Ovary (tissue), 3 donors: ENCODE measurements at regions not wholly inside any gene's neighbourhood (a gene's known extent, or its start where the extent isn't known, plus 50 kb on each side); places are given as distances from the start of the nearest gene placed in this dataset.

Experiments
- EP300 ChIP-seq: sonication (generic); formaldehyde crosslinking; IDR thresholded peaks from one replicate; pipeline ENCODE4 v1.6.1; 2017; ENCODE audit warnings: antibody characterized with exemption
- POLR2A ChIP-seq: fragments of 450-650 bp; IDR thresholded peaks from one replicate; pipeline ENCODE4 v1.6.1; 2017; ENCODE audit warnings: antibody characterized with exemption, mild to moderate bottlenecking, moderate library complexity
- TF ChIP-seq, protein P1 (sequence below), 3 donors: fragments of 450-650 bp in 2 of 3; fragments of 200-600 bp in 1 of 3; IDR thresholded peaks; one replicate each; pipeline versions ENCODE4 v1.5.1 to v1.8.0; 2016 to 2022; ENCODE audit warnings: antibody characterized with exemption in 3 of 3, mild to moderate bottlenecking in 1 of 3
- donor health status: DM: no; HTN: no; CAD: no.

DNA sequence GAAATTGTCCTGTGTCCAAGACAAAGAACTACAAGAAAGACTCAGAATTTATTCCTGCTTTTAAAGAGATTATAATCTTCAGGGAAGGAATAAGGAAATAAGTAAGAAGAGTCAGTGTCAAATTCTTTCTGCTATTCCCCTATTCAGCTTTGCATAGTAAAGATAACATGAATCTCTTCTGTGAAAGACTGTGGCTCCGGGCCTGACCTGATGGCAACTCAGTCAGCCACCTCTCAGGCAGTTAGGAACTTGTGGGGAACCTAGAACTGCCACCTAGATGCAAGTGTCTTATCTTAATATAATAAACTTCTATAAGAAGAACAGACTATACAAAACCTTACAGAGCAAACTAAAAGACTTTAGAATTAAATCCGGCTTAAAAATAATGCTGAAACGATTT lies 382.0 kb downstream of the RAD51AP2 start:
- TF ChIP-seq, protein P1, sequence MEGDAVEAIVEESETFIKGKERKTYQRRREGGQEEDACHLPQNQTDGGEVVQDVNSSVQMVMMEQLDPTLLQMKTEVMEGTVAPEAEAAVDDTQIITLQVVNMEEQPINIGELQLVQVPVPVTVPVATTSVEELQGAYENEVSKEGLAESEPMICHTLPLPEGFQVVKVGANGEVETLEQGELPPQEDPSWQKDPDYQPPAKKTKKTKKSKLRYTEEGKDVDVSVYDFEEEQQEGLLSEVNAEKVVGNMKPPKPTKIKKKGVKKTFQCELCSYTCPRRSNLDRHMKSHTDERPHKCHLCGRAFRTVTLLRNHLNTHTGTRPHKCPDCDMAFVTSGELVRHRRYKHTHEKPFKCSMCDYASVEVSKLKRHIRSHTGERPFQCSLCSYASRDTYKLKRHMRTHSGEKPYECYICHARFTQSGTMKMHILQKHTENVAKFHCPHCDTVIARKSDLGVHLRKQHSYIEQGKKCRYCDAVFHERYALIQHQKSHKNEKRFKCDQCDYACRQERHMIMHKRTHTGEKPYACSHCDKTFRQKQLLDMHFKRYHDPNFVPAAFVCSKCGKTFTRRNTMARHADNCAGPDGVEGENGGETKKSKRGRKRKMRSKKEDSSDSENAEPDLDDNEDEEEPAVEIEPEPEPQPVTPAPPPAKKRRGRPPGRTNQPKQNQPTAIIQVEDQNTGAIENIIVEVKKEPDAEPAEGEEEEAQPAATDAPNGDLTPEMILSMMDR (IDR thresholded peaks at IDR 0.05) = no peak
- TF ChIP-seq POLR2A (no peak), EP300 (no peak)
